ENCODE measurements at regions not wholly inside any gene's neighbourhood (a gene's known extent, or its start where the extent isn't known, plus 50 kb on each side); places are given as distances from the start of the nearest gene placed in this dataset.

- Histone ChIP-seq H3K9me3 (ENCODE audit: insufficient read depth, low read depth, low read length) (no peaks in the 10 kb centered on the region), H3K36me3 (ENCODE audit: insufficient read depth, low read length) (no peaks in the 10 kb centered on the region), H3K4me1 (ENCODE audit: insufficient read depth, low read length, poor library complexity, severe bottlenecking) (no peaks in the 10 kb centered on the region), H3K4me2 (ENCODE audit: low read depth, low read length, poor library complexity, severe bottlenecking) (no peak overlapping the region), H3K27me3 (ENCODE audit: insufficient read depth, low read length, poor library complexity, severe bottlenecking) (no peaks in the 10 kb centered on the region), H3K4me3 (ENCODE audit: low read length, poor library complexity, severe bottlenecking) (no peak overlapping the region), H3F3A (ENCODE audit: low read depth) (no peaks in the 10 kb centered on the region), H3K9ac (ENCODE audit: low read depth, low read length, poor library complexity, severe bottlenecking) (no peak overlapping the region), H2AFZ (ENCODE audit: low read length) (no peak overlapping the region), H4K20me1 (ENCODE audit: insufficient read depth, low read length, poor library complexity, severe bottlenecking) (no peaks in the 10 kb centered on the region), H3K9me2 (replicated peaks; ENCODE audit: low read depth, low read length) (no peaks in the 10 kb centered on the region), H3K79me2 (ENCODE audit: insufficient read depth, low read length) (no peaks in the 10 kb centered on the region)
- TF ChIP-seq CTCF (conservative IDR thresholded peaks at IDR 0.05; ENCODE audit: low read length) = no peak
- no peak for TF ChIP-seq EZH2phosphoT487 (IDR thresholded peaks at IDR 0.05; ENCODE audit: borderline replicate concordance)
These were observed 248.8 kb downstream of the ANKRD7 start for GRCh38 chr7:118473271-118473670.

- H3K27me3 ChIP-seq (ENCODE audit: insufficient read depth, low read length, poor library complexity, severe bottlenecking) = no peaks in the 10 kb centered on the region
- no peaks in the 10 kb centered on the region for H3K9me2 ChIP-seq (replicated peaks; ENCODE audit: low read depth, low read length)
- H2AFZ ChIP-seq (ENCODE audit: low read length) = no peak overlapping the region
- H3K4me3 ChIP-seq (ENCODE audit: low read length, poor library complexity, severe bottlenecking) = no peak overlapping the region
- H3K79me2 ChIP-seq (ENCODE audit: insufficient read depth, low read length) = no peaks in the 10 kb centered on the region
- H3K4me2 ChIP-seq (ENCODE audit: low read depth, low read length, poor library complexity, severe bottlenecking) = no peak overlapping the region
- TF ChIP-seq CTCF (conservative IDR thresholded peaks at IDR 0.05; ENCODE audit: low read length) (no peak), EZH2phosphoT487 (IDR thresholded peaks at IDR 0.05; ENCODE audit: borderline replicate concordance) (no peak)
- no peaks in the 10 kb centered on the region for H3K4me1 ChIP-seq (ENCODE audit: insufficient read depth, low read length, poor library complexity, severe bottlenecking)
- no peaks in the 10 kb centered on the region for H3F3A ChIP-seq (ENCODE audit: low read depth)
- H3K36me3 ChIP-seq (ENCODE audit: insufficient read depth, low read length) = no peaks in the 10 kb centered on the region
- no peaks in the 10 kb centered on the region for H4K20me1 ChIP-seq (ENCODE audit: insufficient read depth, low read length, poor library complexity, severe bottlenecking)
- H3K9ac ChIP-seq (ENCODE audit: low read depth, low read length, poor library complexity, severe bottlenecking) = no peak overlapping the region
- H3K9me3 ChIP-seq (ENCODE audit: insufficient read depth, low read depth, low read length) = no peaks in the 10 kb centered on the region
These were observed 251.5 kb downstream of the ANKRD7 start for GRCh38 chr7:118476036-118476435.

GRCh38 chr7:118477036-118477435 is 252.5 kb downstream of the ANKRD7 start:
- Histone ChIP-seq H3K79me2 (ENCODE audit: insufficient read depth, low read length) (no peaks in the 10 kb centered on the region), H3K4me2 (ENCODE audit: low read depth, low read length, poor library complexity, severe bottlenecking) (no peak overlapping the region), H2AFZ (ENCODE audit: low read length) (no peak overlapping the region), H3K9ac (ENCODE audit: low read depth, low read length, poor library complexity, severe bottlenecking) (no peak overlapping the region), H3K9me2 (replicated peaks; ENCODE audit: low read depth, low read length) (no peaks in the 10 kb centered on the region), H3K36me3 (ENCODE audit: insufficient read depth, low read length) (no peaks in the 10 kb centered on the region), H3F3A (ENCODE audit: low read depth) (no peaks in the 10 kb centered on the region), H3K27me3 (ENCODE audit: insufficient read depth, low read length, poor library complexity, severe bottlenecking) (no peaks in the 10 kb centered on the region), H3K4me1 (ENCODE audit: insufficient read depth, low read length, poor library complexity, severe bottlenecking) (no peaks in the 10 kb centered on the region), H3K4me3 (ENCODE audit: low read length, poor library complexity, severe bottlenecking) (no peak overlapping the region), H4K20me1 (ENCODE audit: insufficient read depth, low read length, poor library complexity, severe bottlenecking) (no peaks in the 10 kb centered on the region), H3K9me3 (ENCODE audit: insufficient read depth, low read depth, low read length) (no peaks in the 10 kb centered on the region; the same call in 1 of the 2 replicates)
- TF ChIP-seq CTCF (conservative IDR thresholded peaks at IDR 0.05; ENCODE audit: low read length) (no peak), EZH2phosphoT487 (IDR thresholded peaks at IDR 0.05; ENCODE audit: borderline replicate concordance) (no peak)

All from Loucy (cell line).